WTC11 (cell line): ENCODE measurements at regions not wholly inside any gene's neighbourhood (a gene's known extent, or its start where the extent isn't known, plus 50 kb on each side); places are given as distances from the start of the nearest gene placed in this dataset.

Source experiments
- ATAC-seq: fragments of 200-7000 bp; cut with Tn5 transposase; 2 replicates; pipeline ENCODE4 v1.10.0; 2021; ENCODE audit warnings: mild to moderate bottlenecking, moderate library complexity
- CTCF ChIA-PET: fragments of 300-600 bp; sonication (Branson Sonifier 250); formaldehyde crosslinking; loops from one replicate; lab custom pipeline; 2021; ENCODE audit warnings: antibody characterized with exemption; lab: Charles Lee
- POLR2A ChIA-PET: fragments of 350-600 bp; sonication (Branson Sonifier 250); formaldehyde crosslinking; loops from one replicate; lab custom pipeline; 2021; ENCODE audit warnings: antibody characterized with exemption; lab: Charles Lee
- DNase-seq: peaks from one replicate; pipeline ENCODE4 v3.0.0; 2021; ENCODE audit warnings: low spot score
- H3K27ac Mint-ChIP-seq: 2 replicates; pipeline ENCODE4 v1.8.0; 2021; ENCODE audit warnings: mixed read lengths
- H3K27me3 Mint-ChIP-seq: 2 replicates; pipeline ENCODE4 v1.8.0; 2021; ENCODE audit warnings: low read depth, mild to moderate bottlenecking, moderate library complexity, mixed read lengths
- H3K36me3 Mint-ChIP-seq: 2 replicates; pipeline ENCODE4 v1.8.0; 2021; ENCODE audit warnings: mixed read lengths
- H3K4me1 Mint-ChIP-seq: 2 replicates; pipeline ENCODE4 v1.8.0; 2022; ENCODE audit warnings: mixed read lengths
- H3K4me3 Mint-ChIP-seq: 2 replicates; pipeline ENCODE4 v1.8.0; 2021; ENCODE audit warnings: mild to moderate bottlenecking, moderate library complexity, mixed read lengths
- H3K9me3 Mint-ChIP-seq: 2 replicates; pipeline ENCODE4 v1.8.0; 2021; ENCODE audit warnings: mixed read lengths
- FOXP1 ChIP-seq: sonication (generic); formaldehyde crosslinking; IDR thresholded peaks from 2 replicates; pipeline ENCODE4 v1.8.0; 2022; ENCODE audit warnings: missing genetic modification reagents, mild to moderate bottlenecking, moderate library complexity, borderline replicate concordance
- GRHL2 ChIP-seq: fragments of 250-450 bp; sonication (Bioruptor Pico); IDR thresholded peaks from 2 replicates; pipeline ENCODE4 v1.8.0; 2022; ENCODE audit warnings: mild to moderate bottlenecking, moderate library complexity; ENCODE audit not compliant: insufficient replicate concordance, severe bottlenecking
- IRF2 ChIP-seq: sonication (generic); formaldehyde crosslinking; IDR thresholded peaks from 2 replicates; pipeline ENCODE4 v1.8.0; 2022; ENCODE audit warnings: low read depth, missing genetic modification reagents, borderline replicate concordance
- OVOL2 ChIP-seq: fragments of 250-450 bp; sonication (Bioruptor Pico); IDR thresholded peaks from 2 replicates; pipeline ENCODE4 v1.9.0; 2021; ENCODE audit warnings: mild to moderate bottlenecking, borderline replicate concordance
- RELA ChIP-seq: sonication (generic); formaldehyde crosslinking; IDR thresholded peaks from 2 replicates; pipeline ENCODE4 v1.8.1; 2022; ENCODE audit warnings: missing genetic modification reagents, mild to moderate bottlenecking, borderline replicate concordance
- SMAD3 ChIP-seq: sonication (generic); formaldehyde crosslinking; IDR thresholded peaks from 2 replicates; pipeline ENCODE4 v1.8.0; 2022; ENCODE audit warnings: missing genetic modification reagents, mild to moderate bottlenecking, borderline replicate concordance
- SOX15 ChIP-seq: fragments of 250-450 bp; sonication (Bioruptor Pico); IDR thresholded peaks from 2 replicates; pipeline ENCODE4 v1.9.0; 2021; ENCODE audit warnings: mild to moderate bottlenecking
- TEAD1 ChIP-seq: sonication (generic); formaldehyde crosslinking; IDR thresholded peaks from 2 replicates; pipeline ENCODE4 v1.8.0; 2022; ENCODE audit warnings: mild to moderate bottlenecking, missing genetic modification reagents
- TP53 ChIP-seq: sonication (generic); formaldehyde crosslinking; IDR thresholded peaks from 2 replicates; pipeline ENCODE4 v1.8.1; 2023; ENCODE audit warnings: mild to moderate bottlenecking, missing genetic modification reagents
- ZBTB21 ChIP-seq: sonication (generic); formaldehyde crosslinking; IDR thresholded peaks from 2 replicates; pipeline ENCODE4 v1.8.1; 2023; ENCODE audit warnings: mild to moderate bottlenecking, missing genetic modification reagents, borderline replicate concordance
- ZNF121 ChIP-seq: sonication (generic); formaldehyde crosslinking; IDR thresholded peaks from 2 replicates; pipeline ENCODE4 v1.8.0; 2023; ENCODE audit warnings: missing genetic modification reagents
- ZNF219 ChIP-seq: sonication (generic); formaldehyde crosslinking; IDR thresholded peaks from 2 replicates; pipeline ENCODE4 v1.8.0; 2023; ENCODE audit warnings: missing genetic modification reagents, mild to moderate bottlenecking, borderline replicate concordance
- ZNF263 ChIP-seq: sonication (generic); formaldehyde crosslinking; IDR thresholded peaks from 2 replicates; pipeline ENCODE4 v1.8.1; 2022; ENCODE audit warnings: low read depth, mild to moderate bottlenecking, moderate library complexity, missing genetic modification reagents
- TF ChIP-seq, protein P1 (sequence below): fragments of 200-600 bp; IDR thresholded peaks from 2 replicates; pipeline ENCODE4 v1.8.0; 2022; ENCODE audit warnings: antibody characterized with exemption
- TF ChIP-seq, protein P2 (sequence below): fragments of 250-450 bp; sonication (Bioruptor Pico); IDR thresholded peaks from 2 replicates; pipeline ENCODE4 v2.1.2; 2022; ENCODE audit warnings: mild to moderate bottlenecking, moderate library complexity
- TF ChIP-seq, protein P3 (sequence below): sonication (generic); formaldehyde crosslinking; IDR thresholded peaks from 2 replicates; pipeline ENCODE4 v1.8.0; 2022; ENCODE audit warnings: mild to moderate bottlenecking, missing genetic modification reagents
- TF ChIP-seq, protein P4 (sequence below): sonication (generic); formaldehyde crosslinking; IDR thresholded peaks from 2 replicates; pipeline ENCODE4 v1.8.1; 2022; ENCODE audit warnings: low read depth, mild to moderate bottlenecking, moderate library complexity, missing genetic modification reagents, borderline replicate concordance
- TF ChIP-seq, protein P5 (sequence below): sonication (generic); formaldehyde crosslinking; IDR thresholded peaks from 2 replicates; pipeline ENCODE4 v1.8.1; 2023; ENCODE audit warnings: mild to moderate bottlenecking, missing genetic modification reagents
- TF ChIP-seq, protein P6 (sequence below): sonication (generic); formaldehyde crosslinking; IDR thresholded peaks from 2 replicates; pipeline ENCODE4 v1.8.0; 2022; ENCODE audit warnings: missing genetic modification reagents

DNA sequence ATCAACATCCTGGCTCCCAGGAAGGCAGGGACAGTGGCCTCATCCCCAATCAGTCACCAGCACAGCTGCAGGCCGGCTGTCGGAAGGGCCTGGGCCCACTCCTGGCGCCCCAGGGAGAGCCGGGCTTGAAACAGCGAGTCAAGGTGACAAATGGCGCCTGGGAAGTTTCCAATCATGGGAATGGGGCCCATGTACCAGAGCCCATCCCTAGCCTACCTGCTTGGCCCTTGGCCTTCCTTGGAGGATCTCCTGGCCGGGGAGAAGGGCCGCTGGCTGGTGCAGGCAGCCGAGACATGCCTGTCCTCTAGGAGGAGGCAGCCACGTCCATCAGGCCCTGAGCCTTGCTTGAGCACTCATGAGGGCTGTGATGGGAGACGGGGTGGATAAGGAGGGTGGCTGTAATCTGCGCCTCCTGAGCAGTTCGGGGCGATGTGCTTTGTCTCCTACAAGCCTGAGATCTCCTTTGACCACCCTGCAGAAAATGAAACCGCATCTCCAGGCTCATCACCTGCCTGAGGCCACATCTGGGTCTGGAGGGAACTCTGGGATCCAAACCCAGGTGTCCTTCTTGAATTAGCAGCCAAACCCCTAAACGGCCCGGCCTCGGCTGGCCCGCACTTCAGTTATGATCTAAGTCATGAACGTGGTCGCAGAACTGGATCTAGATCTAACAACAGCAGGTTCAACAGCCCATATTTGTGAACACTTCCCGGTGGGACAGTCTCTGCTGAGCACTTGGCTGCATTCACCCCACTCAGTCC, 862.0 kb downstream of the TBC1D22A start (continued):
- TF ChIP-seq, protein P1, sequence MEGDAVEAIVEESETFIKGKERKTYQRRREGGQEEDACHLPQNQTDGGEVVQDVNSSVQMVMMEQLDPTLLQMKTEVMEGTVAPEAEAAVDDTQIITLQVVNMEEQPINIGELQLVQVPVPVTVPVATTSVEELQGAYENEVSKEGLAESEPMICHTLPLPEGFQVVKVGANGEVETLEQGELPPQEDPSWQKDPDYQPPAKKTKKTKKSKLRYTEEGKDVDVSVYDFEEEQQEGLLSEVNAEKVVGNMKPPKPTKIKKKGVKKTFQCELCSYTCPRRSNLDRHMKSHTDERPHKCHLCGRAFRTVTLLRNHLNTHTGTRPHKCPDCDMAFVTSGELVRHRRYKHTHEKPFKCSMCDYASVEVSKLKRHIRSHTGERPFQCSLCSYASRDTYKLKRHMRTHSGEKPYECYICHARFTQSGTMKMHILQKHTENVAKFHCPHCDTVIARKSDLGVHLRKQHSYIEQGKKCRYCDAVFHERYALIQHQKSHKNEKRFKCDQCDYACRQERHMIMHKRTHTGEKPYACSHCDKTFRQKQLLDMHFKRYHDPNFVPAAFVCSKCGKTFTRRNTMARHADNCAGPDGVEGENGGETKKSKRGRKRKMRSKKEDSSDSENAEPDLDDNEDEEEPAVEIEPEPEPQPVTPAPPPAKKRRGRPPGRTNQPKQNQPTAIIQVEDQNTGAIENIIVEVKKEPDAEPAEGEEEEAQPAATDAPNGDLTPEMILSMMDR = no peak
- TF ChIP-seq ZNF219 (CRISPR knock-in tag) = no peak
- TF ChIP-seq, protein P2, sequence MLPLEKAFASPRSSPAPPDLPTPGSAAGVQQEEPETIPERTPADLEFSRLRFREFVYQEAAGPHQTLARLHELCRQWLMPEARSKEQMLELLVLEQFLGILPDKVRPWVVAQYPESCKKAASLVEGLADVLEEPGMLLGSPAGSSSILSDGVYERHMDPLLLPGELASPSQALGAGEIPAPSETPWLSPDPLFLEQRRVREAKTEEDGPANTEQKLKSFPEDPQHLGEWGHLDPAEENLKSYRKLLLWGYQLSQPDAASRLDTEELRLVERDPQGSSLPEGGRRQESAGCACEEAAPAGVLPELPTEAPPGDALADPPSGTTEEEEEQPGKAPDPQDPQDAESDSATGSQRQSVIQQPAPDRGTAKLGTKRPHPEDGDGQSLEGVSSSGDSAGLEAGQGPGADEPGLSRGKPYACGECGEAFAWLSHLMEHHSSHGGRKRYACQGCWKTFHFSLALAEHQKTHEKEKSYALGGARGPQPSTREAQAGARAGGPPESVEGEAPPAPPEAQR (CRISPR knock-in tag) = no peak
- no peak for TF ChIP-seq TP53
- no peak for TF ChIP-seq ZNF263 (CRISPR knock-in tag)
- no peak for TF ChIP-seq ZNF121
- no peak for TF ChIP-seq RELA (CRISPR knock-in tag)

DNA sequence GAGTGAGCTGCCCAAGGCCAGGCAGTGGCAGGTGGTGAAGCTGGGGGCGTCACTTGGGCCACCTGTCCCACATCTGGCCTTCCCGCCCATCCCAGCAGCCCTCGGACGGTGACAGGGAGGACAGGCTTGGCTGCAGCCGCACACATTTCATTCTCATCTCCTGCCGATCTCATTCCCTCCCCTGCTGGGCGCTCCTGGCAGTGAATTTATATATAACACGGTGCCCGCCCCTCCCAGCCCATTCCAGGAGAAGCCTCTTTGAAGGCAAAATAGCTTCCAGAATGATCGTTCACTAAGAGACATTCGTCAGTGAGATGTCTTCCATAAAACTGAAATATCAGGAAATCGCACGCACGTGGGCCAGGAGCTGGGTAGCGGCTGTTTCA, 861.3 kb downstream of the TBC1D22A start:
- H3K36me3 Mint-ChIP-seq = no peaks in the 10 kb centered on the region
- ATAC-seq (no peak), DNase-seq (no peak)
- CTCF ChIA-PET = interaction anchor here (0.6 kb wide), 1 partner anchor 165 kb away, joined by 3 read pairs; no protein-coding TSS in a partner anchor
- H3K9me3 Mint-ChIP-seq = no peaks in the 10 kb centered on the region
- no peak overlapping the region for H3K27ac Mint-ChIP-seq
- no peaks in the 10 kb centered on the region for H3K27me3 Mint-ChIP-seq
- H3K4me1 Mint-ChIP-seq = no peaks in the 10 kb centered on the region
- POLR2A ChIA-PET = no interaction called here
- H3K4me3 Mint-ChIP-seq = no peak overlapping the region
- TF ChIP-seq SMAD3 (no peak), OVOL2 (CRISPR knock-in tag) (no peak), FOXP1 (CRISPR knock-in tag) (no peak), SOX15 (CRISPR knock-in tag) (no peak), GRHL2 (CRISPR knock-in tag) (no peak), ZBTB21 (CRISPR knock-in tag) (no peak), TEAD1 (CRISPR knock-in tag) (no peak)
- TF ChIP-seq, protein P3, sequence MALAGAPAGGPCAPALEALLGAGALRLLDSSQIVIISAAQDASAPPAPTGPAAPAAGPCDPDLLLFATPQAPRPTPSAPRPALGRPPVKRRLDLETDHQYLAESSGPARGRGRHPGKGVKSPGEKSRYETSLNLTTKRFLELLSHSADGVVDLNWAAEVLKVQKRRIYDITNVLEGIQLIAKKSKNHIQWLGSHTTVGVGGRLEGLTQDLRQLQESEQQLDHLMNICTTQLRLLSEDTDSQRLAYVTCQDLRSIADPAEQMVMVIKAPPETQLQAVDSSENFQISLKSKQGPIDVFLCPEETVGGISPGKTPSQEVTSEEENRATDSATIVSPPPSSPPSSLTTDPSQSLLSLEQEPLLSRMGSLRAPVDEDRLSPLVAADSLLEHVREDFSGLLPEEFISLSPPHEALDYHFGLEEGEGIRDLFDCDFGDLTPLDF (CRISPR knock-in tag) = no peak
- TF ChIP-seq, protein P4, sequence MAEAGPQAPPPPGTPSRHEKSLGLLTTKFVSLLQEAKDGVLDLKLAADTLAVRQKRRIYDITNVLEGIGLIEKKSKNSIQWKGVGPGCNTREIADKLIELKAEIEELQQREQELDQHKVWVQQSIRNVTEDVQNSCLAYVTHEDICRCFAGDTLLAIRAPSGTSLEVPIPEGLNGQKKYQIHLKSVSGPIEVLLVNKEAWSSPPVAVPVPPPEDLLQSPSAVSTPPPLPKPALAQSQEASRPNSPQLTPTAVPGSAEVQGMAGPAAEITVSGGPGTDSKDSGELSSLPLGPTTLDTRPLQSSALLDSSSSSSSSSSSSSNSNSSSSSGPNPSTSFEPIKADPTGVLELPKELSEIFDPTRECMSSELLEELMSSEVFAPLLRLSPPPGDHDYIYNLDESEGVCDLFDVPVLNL (CRISPR knock-in tag) = no peak
- TF ChIP-seq, all 79 proteins: peak for 0

DNA sequence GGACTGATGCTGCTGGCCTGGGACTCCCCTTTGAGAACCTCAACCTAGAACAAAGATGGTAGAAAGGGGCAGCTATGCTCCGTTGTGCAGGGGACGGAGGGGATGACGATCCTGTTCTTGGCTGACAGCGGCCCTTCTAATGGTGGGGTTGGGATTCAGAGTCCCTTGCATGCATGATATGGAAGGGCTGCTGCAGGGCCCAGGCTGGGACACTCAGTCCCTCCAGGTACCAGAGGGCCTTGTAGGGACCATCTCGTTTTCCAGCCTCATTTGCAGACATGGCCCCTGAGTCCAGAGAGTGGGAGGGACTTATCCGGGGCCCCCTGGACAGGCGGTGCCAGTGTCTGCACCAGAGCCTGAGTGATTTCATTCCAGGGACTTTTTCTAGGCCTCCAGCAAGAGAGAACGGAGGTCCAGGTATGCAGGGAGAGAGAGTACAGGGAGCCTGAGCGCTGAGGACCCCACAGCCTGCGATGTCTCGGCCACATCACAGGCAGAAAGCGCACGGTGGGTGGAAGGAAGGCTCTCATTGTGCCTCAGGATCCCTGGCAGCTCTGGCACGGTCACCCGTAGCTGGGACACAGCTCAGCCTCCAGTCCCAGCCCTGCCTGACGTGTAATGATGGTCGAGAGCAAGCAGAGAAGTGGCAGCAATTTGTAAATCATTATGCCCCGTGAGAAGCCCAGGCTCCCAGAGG, 860.8 kb downstream of the TBC1D22A start:
- no peak overlapping the region for H3K4me3 Mint-ChIP-seq
- CTCF ChIA-PET = no interaction called here
- H3K27me3 Mint-ChIP-seq = no peaks in the 10 kb centered on the region
- TF ChIP-seq, protein P5, sequence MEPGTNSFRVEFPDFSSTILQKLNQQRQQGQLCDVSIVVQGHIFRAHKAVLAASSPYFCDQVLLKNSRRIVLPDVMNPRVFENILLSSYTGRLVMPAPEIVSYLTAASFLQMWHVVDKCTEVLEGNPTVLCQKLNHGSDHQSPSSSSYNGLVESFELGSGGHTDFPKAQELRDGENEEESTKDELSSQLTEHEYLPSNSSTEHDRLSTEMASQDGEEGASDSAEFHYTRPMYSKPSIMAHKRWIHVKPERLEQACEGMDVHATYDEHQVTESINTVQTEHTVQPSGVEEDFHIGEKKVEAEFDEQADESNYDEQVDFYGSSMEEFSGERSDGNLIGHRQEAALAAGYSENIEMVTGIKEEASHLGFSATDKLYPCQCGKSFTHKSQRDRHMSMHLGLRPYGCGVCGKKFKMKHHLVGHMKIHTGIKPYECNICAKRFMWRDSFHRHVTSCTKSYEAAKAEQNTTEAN (CRISPR knock-in tag) = no peak
- TF ChIP-seq OVOL2 (CRISPR knock-in tag) (no peak), IRF2 (CRISPR knock-in tag) (no peak)
- TF ChIP-seq, protein P6, sequence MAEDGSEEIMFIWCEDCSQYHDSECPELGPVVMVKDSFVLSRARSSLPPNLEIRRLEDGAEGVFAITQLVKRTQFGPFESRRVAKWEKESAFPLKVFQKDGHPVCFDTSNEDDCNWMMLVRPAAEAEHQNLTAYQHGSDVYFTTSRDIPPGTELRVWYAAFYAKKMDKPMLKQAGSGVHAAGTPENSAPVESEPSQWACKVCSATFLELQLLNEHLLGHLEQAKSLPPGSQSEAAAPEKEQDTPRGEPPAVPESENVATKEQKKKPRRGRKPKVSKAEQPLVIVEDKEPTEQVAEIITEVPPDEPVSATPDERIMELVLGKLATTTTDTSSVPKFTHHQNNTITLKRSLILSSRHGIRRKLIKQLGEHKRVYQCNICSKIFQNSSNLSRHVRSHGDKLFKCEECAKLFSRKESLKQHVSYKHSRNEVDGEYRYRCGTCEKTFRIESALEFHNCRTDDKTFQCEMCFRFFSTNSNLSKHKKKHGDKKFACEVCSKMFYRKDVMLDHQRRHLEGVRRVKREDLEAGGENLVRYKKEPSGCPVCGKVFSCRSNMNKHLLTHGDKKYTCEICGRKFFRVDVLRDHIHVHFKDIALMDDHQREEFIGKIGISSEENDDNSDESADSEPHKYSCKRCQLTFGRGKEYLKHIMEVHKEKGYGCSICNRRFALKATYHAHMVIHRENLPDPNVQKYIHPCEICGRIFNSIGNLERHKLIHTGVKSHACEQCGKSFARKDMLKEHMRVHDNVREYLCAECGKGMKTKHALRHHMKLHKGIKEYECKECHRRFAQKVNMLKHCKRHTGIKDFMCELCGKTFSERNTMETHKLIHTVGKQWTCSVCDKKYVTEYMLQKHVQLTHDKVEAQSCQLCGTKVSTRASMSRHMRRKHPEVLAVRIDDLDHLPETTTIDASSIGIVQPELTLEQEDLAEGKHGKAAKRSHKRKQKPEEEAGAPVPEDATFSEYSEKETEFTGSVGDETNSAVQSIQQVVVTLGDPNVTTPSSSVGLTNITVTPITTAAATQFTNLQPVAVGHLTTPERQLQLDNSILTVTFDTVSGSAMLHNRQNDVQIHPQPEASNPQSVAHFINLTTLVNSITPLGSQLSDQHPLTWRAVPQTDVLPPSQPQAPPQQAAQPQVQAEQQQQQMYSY (CRISPR knock-in tag) = no peak
- TF ChIP-seq, protein P1 = no peak
- no peak for DNase-seq
- no peak overlapping the region for H3K27ac Mint-ChIP-seq
- no peaks in the 10 kb centered on the region for H3K36me3 Mint-ChIP-seq
- H3K4me1 Mint-ChIP-seq = no peaks in the 10 kb centered on the region
- POLR2A ChIA-PET = no interaction called here
- ATAC-seq = no peak
- no peaks in the 10 kb centered on the region for H3K9me3 Mint-ChIP-seq
